ENCODE measurements at regions not wholly inside any gene's neighbourhood (a gene's known extent, or its start where the extent isn't known, plus 50 kb on each side); places are given as distances from the start of the nearest gene placed in this dataset.
"Not testable (repeated sequence)": the region's sequence is repeated elsewhere in the genome, so short reads cannot be mapped to it uniquely, and the experiment has no call there.

GRCh38 chr9:75499812-75500211 is 390.7 kb upstream of the PCSK5 start:
- H3K27me3 ChIP-seq (ENCODE audit: control insufficient read depth in 2 of 2, insufficient read depth in 2 of 2, low read length in 2 of 2) = no peaks in the 10 kb centered on the region
- H3K9ac ChIP-seq (replicated peaks; ENCODE audit: extremely low read depth, insufficient read depth, low read length) = no peak overlapping the region
- H3K27ac ChIP-seq (ENCODE audit: insufficient read depth, low read depth, low read length) = no peak overlapping the region
- no peak overlapping the region for H3K4me2 ChIP-seq (ENCODE audit: insufficient read depth, low read length)
- dilution Hi-C loops (cut with MboI; ENCODE audit: extremely low pct_ligation_motif_present, low sequenced_read_pairs) = no loop called here
- ChIA-PET CTCF (no interaction called here), POLR2A (interaction anchor here (0.6 kb wide), 1 partner anchor 218 kb away, joined by 5 read pairs; no protein-coding TSS in a partner anchor)
- DNase-seq (ENCODE audit: low read depth, low spot score) (no peak), FAIRE-seq (no peak)
- H2AFZ ChIP-seq (ENCODE audit: low read depth, low read length) = no peak overlapping the region
- intact Hi-C loops (cut with micrococcal nuclease) = no loop called here
- no peaks in the 10 kb centered on the region for H3K9me3 ChIP-seq (replicated peaks; ENCODE audit: control insufficient read depth, insufficient read depth, low read length)
- no peaks in the 10 kb centered on the region for H3K9me1 ChIP-seq (replicated peaks; ENCODE audit: control insufficient read depth, extremely low read depth, insufficient read depth, low read length)
- H3K4me1 ChIP-seq (ENCODE audit: control insufficient read depth, extremely low read depth, insufficient read depth, low read length) = no peaks in the 10 kb centered on the region
- H3K79me2 ChIP-seq (ENCODE audit: control insufficient read depth, insufficient read depth, low read length) = no peaks in the 10 kb centered on the region
- H3K36me3 ChIP-seq (ENCODE audit: control insufficient read depth in 2 of 2, extremely low read depth in 1 of 2, insufficient read depth in 2 of 2, low read length in 2 of 2) = no peaks in the 10 kb centered on the region
- TF ChIP-seq MAX (IDR thresholded peaks at IDR 0.05; ENCODE audit: insufficient read depth, insufficient read length) (no peak), EZH2 (IDR thresholded peaks at IDR 0.05; ENCODE audit: borderline replicate concordance, low read depth, low read length, severe bottlenecking) (no peak), POLR2A (IDR thresholded peaks at IDR 0.05; ENCODE audit: low read depth, low read length) (no peak), GATA2 (IDR thresholded peaks at IDR 0.05; ENCODE audit: insufficient read depth, insufficient read length, low read depth, low read length) (no peak)
- TF ChIP-seq, protein P1, sequence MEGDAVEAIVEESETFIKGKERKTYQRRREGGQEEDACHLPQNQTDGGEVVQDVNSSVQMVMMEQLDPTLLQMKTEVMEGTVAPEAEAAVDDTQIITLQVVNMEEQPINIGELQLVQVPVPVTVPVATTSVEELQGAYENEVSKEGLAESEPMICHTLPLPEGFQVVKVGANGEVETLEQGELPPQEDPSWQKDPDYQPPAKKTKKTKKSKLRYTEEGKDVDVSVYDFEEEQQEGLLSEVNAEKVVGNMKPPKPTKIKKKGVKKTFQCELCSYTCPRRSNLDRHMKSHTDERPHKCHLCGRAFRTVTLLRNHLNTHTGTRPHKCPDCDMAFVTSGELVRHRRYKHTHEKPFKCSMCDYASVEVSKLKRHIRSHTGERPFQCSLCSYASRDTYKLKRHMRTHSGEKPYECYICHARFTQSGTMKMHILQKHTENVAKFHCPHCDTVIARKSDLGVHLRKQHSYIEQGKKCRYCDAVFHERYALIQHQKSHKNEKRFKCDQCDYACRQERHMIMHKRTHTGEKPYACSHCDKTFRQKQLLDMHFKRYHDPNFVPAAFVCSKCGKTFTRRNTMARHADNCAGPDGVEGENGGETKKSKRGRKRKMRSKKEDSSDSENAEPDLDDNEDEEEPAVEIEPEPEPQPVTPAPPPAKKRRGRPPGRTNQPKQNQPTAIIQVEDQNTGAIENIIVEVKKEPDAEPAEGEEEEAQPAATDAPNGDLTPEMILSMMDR (IDR thresholded peaks at IDR 0.05; ENCODE audit: extremely low read depth in 1 of 2, insufficient read depth in 1 of 2, low read depth in 1 of 2, low read length in 2 of 2) = no peak
- H3K4me3 ChIP-seq (replicated peaks in 1 of 3; ENCODE audit: insufficient read depth in 1 of 3, low read depth in 1 of 3, low read length in 3 of 3) = no peak overlapping the region
- BruUV-seq (replicated peaks) = no TSS peak
- no peaks in the 10 kb centered on the region for H4K20me1 ChIP-seq (replicated peaks; ENCODE audit: control insufficient read depth, extremely low read depth, insufficient read depth, low read length)

DNA sequence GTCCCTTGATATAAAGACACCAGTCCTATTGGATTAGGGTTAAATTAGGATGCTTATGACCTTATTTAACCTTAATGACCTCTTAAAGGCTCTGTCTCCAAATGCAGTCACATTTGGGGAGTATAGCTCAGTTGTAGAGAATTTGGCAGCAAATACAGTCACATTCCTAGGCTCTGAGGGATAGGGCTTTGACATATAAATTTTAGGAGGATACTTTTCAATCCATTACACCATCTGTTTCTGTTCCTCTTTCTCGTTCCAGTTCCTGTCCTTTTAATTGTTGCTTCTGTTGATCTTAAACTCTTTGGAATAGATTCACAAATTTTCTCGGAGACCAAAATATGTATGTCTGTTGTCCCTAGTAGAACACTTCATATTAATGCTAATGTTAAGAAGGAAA is 390.0 kb upstream of the PCSK5 start:
- Histone ChIP-seq H3K4me3 (replicated peaks in 1 of 3; ENCODE audit: insufficient read depth in 1 of 3, low read depth in 1 of 3, low read length in 3 of 3) (no peak overlapping the region), H3K27me3 (ENCODE audit: control insufficient read depth in 2 of 2, insufficient read depth in 2 of 2, low read length in 2 of 2) (no peaks in the 10 kb centered on the region), H3K36me3 (ENCODE audit: control insufficient read depth in 2 of 2, extremely low read depth in 1 of 2, insufficient read depth in 2 of 2, low read length in 2 of 2) (no peaks in the 10 kb centered on the region), H3K27ac (ENCODE audit: insufficient read depth, low read depth, low read length) (no peak overlapping the region), H3K9me1 (replicated peaks; ENCODE audit: control insufficient read depth, extremely low read depth, insufficient read depth, low read length) (no peaks in the 10 kb centered on the region), H3K9ac (replicated peaks; ENCODE audit: extremely low read depth, insufficient read depth, low read length) (no peak overlapping the region), H3K4me1 (ENCODE audit: control insufficient read depth, extremely low read depth, insufficient read depth, low read length) (no peaks in the 10 kb centered on the region), H2AFZ (ENCODE audit: low read depth, low read length) (no peak overlapping the region), H4K20me1 (replicated peaks; ENCODE audit: control insufficient read depth, extremely low read depth, insufficient read depth, low read length) (no peaks in the 10 kb centered on the region), H3K9me3 (replicated peaks; ENCODE audit: control insufficient read depth, insufficient read depth, low read length) (no peaks in the 10 kb centered on the region), H3K79me2 (ENCODE audit: control insufficient read depth, insufficient read depth, low read length) (no peaks in the 10 kb centered on the region), H3K4me2 (ENCODE audit: insufficient read depth, low read length) (no peak overlapping the region)
- intact Hi-C loops (cut with micrococcal nuclease) (no loop called here), dilution Hi-C loops (cut with MboI; ENCODE audit: extremely low pct_ligation_motif_present, low sequenced_read_pairs) (no loop called here)
- no peak for DNase-seq (ENCODE audit: low read depth, low spot score)
- BruUV-seq (replicated peaks) = no TSS peak
- no peak for TF ChIP-seq MAX (IDR thresholded peaks at IDR 0.05; ENCODE audit: insufficient read depth, insufficient read length)
- TF ChIP-seq JUN (IDR thresholded peaks at IDR 0.05; ENCODE audit: borderline replicate concordance, insufficient read depth, insufficient read length, low read depth) = no peak
- no peak for TF ChIP-seq POLR2A (IDR thresholded peaks at IDR 0.05; ENCODE audit: low read depth, low read length)
- no peak for FAIRE-seq
- ChIA-PET POLR2A (interaction anchor here (0.6 kb wide), 1 partner anchor 218 kb away, joined by 5 read pairs; no protein-coding TSS in a partner anchor), CTCF (no interaction called here)

- H3K36me3 ChIP-seq (ENCODE audit: control insufficient read depth in 2 of 2, extremely low read depth in 1 of 2, insufficient read depth in 2 of 2, low read length in 2 of 2); H3K27ac ChIP-seq (ENCODE audit: insufficient read depth, low read depth, low read length); BruUV-seq (replicated peaks); H3K4me1 ChIP-seq (ENCODE audit: control insufficient read depth, extremely low read depth, insufficient read depth, low read length); H3K9me1 ChIP-seq (replicated peaks; ENCODE audit: control insufficient read depth, extremely low read depth, insufficient read depth, low read length); H3K9ac ChIP-seq (replicated peaks; ENCODE audit: extremely low read depth, insufficient read depth, low read length); H3K4me2 ChIP-seq (ENCODE audit: insufficient read depth, low read length); dilution Hi-C loops (cut with MboI; ENCODE audit: extremely low pct_ligation_motif_present, low sequenced_read_pairs); H3K79me2 ChIP-seq (ENCODE audit: control insufficient read depth, insufficient read depth, low read length); H4K20me1 ChIP-seq (replicated peaks; ENCODE audit: control insufficient read depth, extremely low read depth, insufficient read depth, low read length); H3K27me3 ChIP-seq (ENCODE audit: control insufficient read depth in 2 of 2, insufficient read depth in 2 of 2, low read length in 2 of 2); H2AFZ ChIP-seq (ENCODE audit: low read depth, low read length); H3K9me3 ChIP-seq (replicated peaks; ENCODE audit: control insufficient read depth, insufficient read depth, low read length); intact Hi-C loops (cut with micrococcal nuclease); FAIRE-seq; POLR2A ChIA-PET; DNase-seq (ENCODE audit: low read depth, low spot score); H3K4me3 ChIP-seq (replicated peaks in 1 of 3; ENCODE audit: insufficient read depth in 1 of 3, low read depth in 1 of 3, low read length in 3 of 3); CTCF ChIA-PET: not testable (repeated sequence)
Measured at GRCh38 chr9:75500940-75501339, 389.5 kb upstream of the PCSK5 start.
